ENCODE measurements at regions not wholly inside any gene's neighbourhood (a gene's known extent, or its start where the extent isn't known, plus 50 kb on each side); places are given as distances from the start of the nearest gene placed in this dataset.

- no peaks in the 10 kb centered on the region for H3K4me1 Mint-ChIP-seq
- H3K9me3 Mint-ChIP-seq, result no peaks in the 10 kb centered on the region
- ATAC-seq (replicated peaks), result no peak
- no peak overlapping the region for H3K4me3 Mint-ChIP-seq
- H3K27ac Mint-ChIP-seq, result no peak overlapping the region
- no peaks in the 10 kb centered on the region for H3K36me3 Mint-ChIP-seq (ENCODE audit: low read depth)
- no peaks in the 10 kb centered on the region for H3K27me3 Mint-ChIP-seq
These were observed 115.2 kb downstream of the LITAF start for GRCh38 chr16:11471548-11471947.

- H3K27ac Mint-ChIP-seq, result no peak overlapping the region
- no peak for ATAC-seq (replicated peaks)
- H3K4me3 Mint-ChIP-seq, result no peak overlapping the region
- H3K4me1 Mint-ChIP-seq, result no peaks in the 10 kb centered on the region
- no peaks in the 10 kb centered on the region for H3K27me3 Mint-ChIP-seq
- H3K9me3 Mint-ChIP-seq, result no peaks in the 10 kb centered on the region
- no peaks in the 10 kb centered on the region for H3K36me3 Mint-ChIP-seq (ENCODE audit: low read depth)
These were observed 114.3 kb downstream of the LITAF start for GRCh38 chr16:11472410-11472809.

GRCh38 chr16:11472851-11473250 lies 113.9 kb downstream of the LITAF start:
- H3K36me3 Mint-ChIP-seq (ENCODE audit: low read depth), result no peaks in the 10 kb centered on the region
- no peak for ATAC-seq (replicated peaks)
- no peaks in the 10 kb centered on the region for H3K27me3 Mint-ChIP-seq
- H3K4me1 Mint-ChIP-seq, result no peaks in the 10 kb centered on the region
- H3K4me3 Mint-ChIP-seq, result no peak overlapping the region
- H3K9me3 Mint-ChIP-seq, result no peaks in the 10 kb centered on the region
- H3K27ac Mint-ChIP-seq, result no peak overlapping the region

GRCh38 chr16:11473728-11474127 lies 113.0 kb downstream of the LITAF start:
- no peak for ATAC-seq (replicated peaks)
- no peak overlapping the region for H3K27ac Mint-ChIP-seq
- H3K4me1 Mint-ChIP-seq, result no peaks in the 10 kb centered on the region
- H3K9me3 Mint-ChIP-seq, result no peaks in the 10 kb centered on the region
- H3K36me3 Mint-ChIP-seq (ENCODE audit: low read depth), result no peaks in the 10 kb centered on the region
- no peak overlapping the region for H3K4me3 Mint-ChIP-seq
- no peaks in the 10 kb centered on the region for H3K27me3 Mint-ChIP-seq

- ATAC-seq (replicated peaks), result no peak
- no peak overlapping the region for H3K4me3 Mint-ChIP-seq
- no peaks in the 10 kb centered on the region for H3K36me3 Mint-ChIP-seq (ENCODE audit: low read depth)
- H3K4me1 Mint-ChIP-seq, result no peaks in the 10 kb centered on the region
- peaks cover 1% of the 10 kb centered on the region for H3K9me3 Mint-ChIP-seq
- H3K27me3 Mint-ChIP-seq, result no peaks in the 10 kb centered on the region
- H3K27ac Mint-ChIP-seq, result no peak overlapping the region
These were observed 112.0 kb downstream of the LITAF start for GRCh38 chr16:11474617-11475291.

GRCh38 chr16:11475896-11476630 lies 110.7 kb downstream of the LITAF start:
- H3K9me3 Mint-ChIP-seq, result peaks cover 13% of the 10 kb centered on the region
- ATAC-seq (replicated peaks), result no peak
- no peaks in the 10 kb centered on the region for H3K4me1 Mint-ChIP-seq
- no peaks in the 10 kb centered on the region for H3K27me3 Mint-ChIP-seq
- H3K36me3 Mint-ChIP-seq (ENCODE audit: low read depth), result no peaks in the 10 kb centered on the region
- H3K27ac Mint-ChIP-seq, result no peak overlapping the region
- H3K4me3 Mint-ChIP-seq, result no peak overlapping the region

GRCh38 chr16:11476676-11477075 lies 110.0 kb downstream of the LITAF start:
- ATAC-seq (replicated peaks), result no peak
- H3K4me1 Mint-ChIP-seq, result no peaks in the 10 kb centered on the region
- no peak overlapping the region for H3K27ac Mint-ChIP-seq
- no peaks in the 10 kb centered on the region for H3K27me3 Mint-ChIP-seq
- no peaks in the 10 kb centered on the region for H3K36me3 Mint-ChIP-seq (ENCODE audit: low read depth)
- H3K9me3 Mint-ChIP-seq, result peaks cover 13% of the 10 kb centered on the region
- no peak overlapping the region for H3K4me3 Mint-ChIP-seq

- Mint-ChIP-seq H3K9me3 (peaks cover 16% of the 10 kb centered on the region), H3K27me3 (no peaks in the 10 kb centered on the region), H3K4me3 (no peak overlapping the region), H3K4me1 (no peaks in the 10 kb centered on the region), H3K27ac (no peak overlapping the region), H3K36me3 (ENCODE audit: low read depth) (no peaks in the 10 kb centered on the region)
- no peak for ATAC-seq (replicated peaks)
These were observed 108.1 kb downstream of the LITAF start for GRCh38 chr16:11478431-11479119.

- H3K36me3 Mint-ChIP-seq (ENCODE audit: low read depth), result no peaks in the 10 kb centered on the region
- no peaks in the 10 kb centered on the region for H3K27me3 Mint-ChIP-seq
- ATAC-seq (replicated peaks), result no peak
- no peaks in the 10 kb centered on the region for H3K4me1 Mint-ChIP-seq
- peaks cover 16% of the 10 kb centered on the region for H3K9me3 Mint-ChIP-seq
- no peak overlapping the region for H3K4me3 Mint-ChIP-seq
- no peak overlapping the region for H3K27ac Mint-ChIP-seq
These were observed 106.8 kb downstream of the LITAF start for GRCh38 chr16:11479916-11480315.

- Mint-ChIP-seq H3K9me3 (peaks cover 19% of the 10 kb centered on the region), H3K4me1 (no peaks in the 10 kb centered on the region), H3K27me3 (no peaks in the 10 kb centered on the region), H3K27ac (no peak overlapping the region), H3K4me3 (no peak overlapping the region), H3K36me3 (ENCODE audit: low read depth) (no peaks in the 10 kb centered on the region)
- ATAC-seq (replicated peaks), result no peak
These were observed 106.1 kb downstream of the LITAF start for GRCh38 chr16:11480634-11481033.

GRCh38 chr16:11481987-11482386 lies 104.7 kb downstream of the LITAF start:
- H3K9me3 Mint-ChIP-seq, result peaks cover 22% of the 10 kb centered on the region
- H3K27ac Mint-ChIP-seq, result no peak overlapping the region
- no peak for ATAC-seq (replicated peaks)
- no peaks in the 10 kb centered on the region for H3K36me3 Mint-ChIP-seq (ENCODE audit: low read depth)
- H3K4me1 Mint-ChIP-seq, result no peaks in the 10 kb centered on the region
- no peaks in the 10 kb centered on the region for H3K27me3 Mint-ChIP-seq
- H3K4me3 Mint-ChIP-seq, result no peak overlapping the region

- H3K36me3 Mint-ChIP-seq (ENCODE audit: low read depth), result no peaks in the 10 kb centered on the region
- no peak overlapping the region for H3K27ac Mint-ChIP-seq
- no peaks in the 10 kb centered on the region for H3K4me1 Mint-ChIP-seq
- no peak for ATAC-seq (replicated peaks)
- H3K9me3 Mint-ChIP-seq, result peaks cover 22% of the 10 kb centered on the region
- no peaks in the 10 kb centered on the region for H3K27me3 Mint-ChIP-seq
- H3K4me3 Mint-ChIP-seq, result no peak overlapping the region
These were observed 103.6 kb downstream of the LITAF start for GRCh38 chr16:11482946-11483748.

- H3K4me1 Mint-ChIP-seq, result no peaks in the 10 kb centered on the region
- H3K27ac Mint-ChIP-seq, result no peak overlapping the region
- no peaks in the 10 kb centered on the region for H3K27me3 Mint-ChIP-seq
- H3K4me3 Mint-ChIP-seq, result no peak overlapping the region
- no peaks in the 10 kb centered on the region for H3K36me3 Mint-ChIP-seq (ENCODE audit: low read depth)
- no peak for ATAC-seq (replicated peaks)
- H3K9me3 Mint-ChIP-seq, result peaks cover 20% of the 10 kb centered on the region
These were observed 101.9 kb downstream of the LITAF start for GRCh38 chr16:11484691-11485258.

- no peak overlapping the region for H3K4me3 Mint-ChIP-seq
- H3K27me3 Mint-ChIP-seq, result no peaks in the 10 kb centered on the region
- no peak overlapping the region for H3K27ac Mint-ChIP-seq
- no peak for ATAC-seq (replicated peaks)
- H3K36me3 Mint-ChIP-seq (ENCODE audit: low read depth), result no peaks in the 10 kb centered on the region
- H3K9me3 Mint-ChIP-seq, result peaks cover 12% of the 10 kb centered on the region
- no peaks in the 10 kb centered on the region for H3K4me1 Mint-ChIP-seq
These were observed 101.0 kb downstream of the LITAF start for GRCh38 chr16:11485676-11486075.

All from activated T-helper 17 cell treated with anti-CD3 and anti-CD28 coated beads, Interleukin-2, amount 50 U/mL, for 72 hours (primary cell).